Motor neuron (in vitro differentiated cells): ENCODE measurements at regions not wholly inside any gene's neighbourhood (a gene's known extent, or its start where the extent isn't known, plus 50 kb on each side); places are given as distances from the start of the nearest gene placed in this dataset.

Experiments used
- ATAC-seq, 8 experiments: fragments of 200-7000 bp; cut with Tn5 transposase; replicated peaks in 6 of 8; 2 replicates each; pipeline ENCODE4 v1.8.0; 2021; ENCODE audit warnings: mild to moderate bottlenecking in 8 of 8, moderate library complexity in 8 of 8
- H3K27ac ChIP-seq, 2 donors: fragments of 250-450 bp; sonication (Bioruptor Pico); 2 replicates each; pipeline ENCODE4 v1.9.0; 2021; ENCODE audit warnings: antibody characterized with exemption in 2 of 2, mild to moderate bottlenecking in 2 of 2, moderate library complexity in 1 of 2
- H3K4me1 ChIP-seq, 2 donors: fragments of 250-450 bp; sonication (Bioruptor Pico); replicated peaks in 1 of 2; 2 replicates each; pipeline ENCODE4 v1.6.1; 2021; ENCODE audit warnings: antibody characterized with exemption in 2 of 2, mild to moderate bottlenecking in 2 of 2, moderate library complexity in 1 of 2
- H3K4me3 ChIP-seq, 5 donors: fragments of 250-450 bp; sonication (Bioruptor Pico); 2 replicates each; pipeline ENCODE4 v1.9.0; 2021; ENCODE audit warnings: antibody characterized with exemption in 5 of 5, mild to moderate bottlenecking in 5 of 5, moderate library complexity in 4 of 5
- WGBS, 10 experiments: fragments of 450-650 bp; shearing (Covaris generic); methylation state at CpG; one replicate each; pipeline ENCODE4 v1.0.0; 2022; 5-methylcytosine and 5-hydroxymethylcytosine counted together
- in situ Hi-C, 9 experiments: fragments of 400-800 bp; cut with MboI; loops; one replicate each; pipeline ENCODE4 v1.15.0; 2021; ENCODE audit warnings: low sequenced_read_pairs in 9 of 9, low pct_unique_long_range_greater_than_20kb in 2 of 9; ENCODE audit not compliant: unreplicated experiment in 9 of 9

DNA sequence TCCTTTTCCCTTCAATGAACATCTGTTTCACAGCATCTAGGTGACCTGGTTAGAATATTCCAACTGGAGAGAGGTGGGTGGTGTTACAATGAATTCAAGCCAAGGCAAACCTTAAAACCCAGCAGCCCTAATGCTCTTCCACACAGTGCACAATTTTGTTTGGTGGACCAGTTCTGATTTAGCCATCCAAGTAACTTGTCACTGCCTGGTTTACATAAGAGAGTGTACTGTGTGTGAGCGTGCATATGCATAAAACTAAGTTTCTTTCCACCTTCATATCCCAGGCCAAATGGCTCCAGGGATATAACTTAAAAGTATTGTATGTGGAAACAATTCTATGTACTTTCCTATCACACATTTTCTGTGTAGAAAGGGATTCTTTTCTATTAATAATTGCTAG lies 200.4 kb upstream of the FAR2 start:
- Histone ChIP-seq H3K4me3 (no peak overlapping the region), H3K27ac (no peak overlapping the region), H3K4me1 (no peaks in the 10 kb centered on the region)
- 0 to 100% (median 65%) methylated on average over 1 of the region's 1 CpG for WGBS, 10 experiments
- in situ Hi-C loops: no loop called here
- ATAC-seq: peak in 3 of 8 experiments; percentile 56 to 70 (median 63)

DNA sequence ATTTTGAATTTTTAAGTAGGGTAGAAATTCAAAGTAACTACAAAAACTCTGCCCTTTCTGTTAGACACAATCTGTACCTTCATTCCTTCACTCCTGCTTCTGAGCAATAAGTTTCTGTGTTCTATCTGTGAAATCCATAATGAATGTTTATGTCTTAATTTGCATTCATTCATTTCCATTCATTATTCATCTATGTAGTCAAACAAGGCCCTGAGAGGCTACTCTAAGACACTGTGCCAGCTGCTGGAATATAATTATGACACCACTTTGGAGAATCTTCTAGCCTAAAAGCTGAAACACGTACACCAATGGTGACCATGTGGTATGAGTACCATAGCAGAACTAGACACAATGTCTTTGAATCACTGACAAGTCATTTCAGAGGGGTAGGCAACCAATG lies 199.9 kb upstream of the FAR2 start:
- no peak overlapping the region for H3K27ac ChIP-seq
- in situ Hi-C loops: no loop called here
- no peak overlapping the region for H3K4me3 ChIP-seq
- peak in 3 of 8 experiments; percentile 63 to 90 (median 75) for ATAC-seq
- no peaks in the 10 kb centered on the region for H3K4me1 ChIP-seq
- WGBS, 10 experiments: 0 to 100% (median 80%) methylated on average over 1 of the region's 1 CpG; no CpG with 5 or more reads in 3 of the 10 experiments

DNA sequence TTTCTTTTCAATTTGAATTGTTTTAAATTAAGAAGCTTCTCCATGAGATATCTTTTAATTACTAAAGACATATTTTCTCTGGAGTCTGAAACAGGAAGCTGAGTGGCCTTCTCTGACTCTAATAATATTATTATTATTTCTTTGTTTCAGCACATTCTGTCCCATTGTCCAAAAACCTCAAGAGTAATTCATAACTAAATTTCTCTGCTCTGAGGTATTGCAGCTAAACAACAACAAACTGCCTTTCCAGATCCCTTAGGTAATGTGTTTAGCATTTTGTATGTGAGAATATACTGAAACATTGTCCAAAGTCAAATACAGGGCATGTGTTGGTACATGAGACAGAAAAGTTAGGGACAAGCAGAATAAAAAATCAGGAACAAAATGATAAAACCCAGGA lies 199.0 kb upstream of the FAR2 start:
- no peak overlapping the region for H3K4me3 ChIP-seq
- in situ Hi-C loops: no loop called here
- H3K4me1 ChIP-seq: no peaks in the 10 kb centered on the region
- no peak for ATAC-seq
- H3K27ac ChIP-seq: no peak overlapping the region

DNA sequence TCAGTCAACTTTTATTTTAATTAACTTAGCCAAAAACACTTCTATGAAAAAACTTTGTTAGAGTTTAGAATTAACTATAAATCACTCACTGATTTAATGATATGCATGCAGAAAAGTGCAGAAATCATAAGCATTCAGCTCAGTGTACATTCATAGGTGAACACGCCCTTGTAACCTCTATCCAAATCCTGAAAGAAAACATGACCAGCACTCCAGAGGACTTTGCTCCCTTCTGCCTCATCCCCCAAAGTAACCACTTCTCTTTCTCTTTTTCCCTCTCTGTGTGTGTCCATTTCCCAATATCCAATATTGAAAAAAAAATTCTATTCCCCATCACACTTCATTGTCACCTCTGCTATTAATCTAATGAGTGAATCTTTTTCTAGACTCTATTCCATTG lies 197.1 kb upstream of the FAR2 start:
- Histone ChIP-seq H3K4me1 (peaks cover 4 to 5% of the 10 kb centered on the region in 2 donors), H3K27ac (no peak overlapping the region), H3K4me3 (no peak overlapping the region)
- ATAC-seq: peak in 3 of 8 experiments; percentile 54 to 62 (median 56)
- in situ Hi-C loops: no loop called here
- WGBS, 10 experiments: 0 to 100% (median 86%) methylated on average over 1 of the region's 1 CpG

DNA sequence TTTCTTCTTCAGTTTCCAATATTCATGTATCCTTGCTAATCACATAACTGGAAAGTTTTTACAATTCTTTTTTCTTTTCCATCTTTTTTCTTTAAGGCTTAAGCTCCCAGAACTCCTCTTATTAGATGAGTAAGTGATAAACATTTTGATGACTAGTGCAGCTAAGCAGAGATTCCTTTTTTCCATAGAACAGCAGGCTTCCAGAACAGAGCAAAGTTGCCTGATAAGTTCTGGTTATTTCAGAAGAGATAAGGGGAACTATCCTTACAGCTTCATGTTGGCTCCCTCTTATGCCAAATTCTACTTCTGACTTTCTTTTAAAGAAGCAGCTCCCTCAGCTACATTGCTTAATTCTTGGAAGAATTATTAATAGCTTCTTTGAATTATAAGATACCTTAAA lies 194.7 kb upstream of the FAR2 start:
- in situ Hi-C loops: no loop called here
- no peak overlapping the region for H3K27ac ChIP-seq
- ATAC-seq: no peak
- H3K4me3 ChIP-seq: no peak overlapping the region
- H3K4me1 ChIP-seq: peaks cover 4 to 5% of the 10 kb centered on the region in 2 donors

DNA sequence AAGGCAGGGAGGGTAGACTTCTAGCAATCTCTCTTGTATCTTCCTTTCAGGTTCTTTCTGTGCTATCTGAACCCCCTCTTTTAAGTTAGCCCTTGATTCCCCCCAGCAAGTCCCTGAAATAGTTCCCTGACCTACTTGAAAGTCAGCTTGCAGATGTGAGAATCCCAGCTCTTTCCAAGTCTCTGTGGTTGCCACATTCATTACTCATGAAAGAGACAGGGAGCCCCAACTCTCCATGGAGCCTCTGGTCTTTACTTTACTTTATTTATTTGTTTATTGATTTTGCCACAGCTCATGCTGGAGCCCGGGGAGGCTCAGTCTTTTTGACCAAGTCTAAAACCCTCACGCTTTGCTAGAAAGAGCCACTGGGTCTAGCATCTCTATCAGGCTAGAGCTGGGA lies 193.6 kb upstream of the FAR2 start:
- peaks cover 4 to 5% of the 10 kb centered on the region in 2 donors for H3K4me1 ChIP-seq
- in situ Hi-C loops: no loop called here
- no peak for ATAC-seq
- H3K27ac ChIP-seq: no peak overlapping the region
- 0 to 91% (median 65%) methylated on average over 1 to 2 of the region's 2 CpGs; no CpG with 5 or more reads in 5 of the 10 experiments for WGBS, 10 experiments
- no peak overlapping the region for H3K4me3 ChIP-seq

DNA sequence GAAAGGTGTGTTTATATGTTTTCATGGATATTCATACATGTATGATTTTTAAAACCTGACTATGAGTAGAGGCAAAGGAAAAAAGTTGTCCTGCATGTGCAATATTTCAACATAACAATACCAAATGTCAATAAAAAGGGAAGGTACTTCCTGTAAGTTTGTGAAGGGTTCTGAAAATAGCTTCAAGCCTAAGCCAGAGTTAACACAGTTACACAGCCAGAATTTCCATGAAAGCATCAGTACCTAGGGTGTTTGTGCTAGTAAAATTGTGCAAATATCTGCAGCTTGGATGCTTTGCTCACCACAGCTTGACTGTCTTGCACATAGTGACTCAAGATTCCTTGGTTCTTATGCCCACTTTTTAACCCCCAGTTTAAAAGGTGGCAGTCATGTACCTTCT lies 193.1 kb upstream of the FAR2 start:
- in situ Hi-C loops: no loop called here
- no peak overlapping the region for H3K4me3 ChIP-seq
- H3K27ac ChIP-seq: no peak overlapping the region
- no peak for ATAC-seq
- H3K4me1 ChIP-seq: peaks cover 4 to 5% of the 10 kb centered on the region in 2 donors

DNA sequence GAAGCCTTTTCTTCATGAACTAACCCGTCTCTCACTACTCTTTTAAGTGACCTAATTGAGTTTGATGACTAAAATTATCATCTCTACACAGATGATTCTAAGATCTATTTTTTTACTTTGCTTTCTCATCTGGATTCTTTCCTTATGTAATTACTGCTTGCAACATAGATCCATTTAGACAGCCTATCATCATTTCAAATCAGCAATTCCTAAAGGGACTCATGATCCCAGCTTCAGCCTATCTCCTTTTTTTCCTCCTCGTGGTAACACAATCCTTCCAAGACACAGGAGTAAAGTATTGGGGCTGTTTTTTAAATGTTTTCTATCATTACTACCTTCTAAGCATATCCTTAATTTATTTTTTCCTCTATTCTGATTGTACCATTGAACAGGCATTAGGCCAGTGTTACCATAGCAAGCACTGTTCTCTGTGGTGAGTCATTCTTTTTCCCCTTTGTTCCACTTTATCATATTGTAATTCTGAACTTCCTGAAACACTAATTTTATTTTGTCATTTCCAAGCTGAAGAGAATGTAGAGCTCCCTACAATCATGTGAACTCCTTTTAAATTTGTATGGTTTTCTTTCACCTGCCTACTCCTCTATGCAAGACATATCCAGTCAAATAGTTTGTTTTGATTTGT lies 190.4 kb upstream of the FAR2 start:
- peak in 3 of 8 experiments; percentile 62 to 95 (median 91) for ATAC-seq
- WGBS, 10 experiments: 0 to 86% (median 57%) methylated on average over 1 to 2 of the region's 2 CpGs; no CpG with 5 or more reads in 1 of the 10 experiments
- Histone ChIP-seq H3K4me1 (peaks cover 4 to 5% of the 10 kb centered on the region in 2 donors), H3K4me3 (no peak overlapping the region), H3K27ac (no peak overlapping the region)
- in situ Hi-C loops: no loop called here

DNA sequence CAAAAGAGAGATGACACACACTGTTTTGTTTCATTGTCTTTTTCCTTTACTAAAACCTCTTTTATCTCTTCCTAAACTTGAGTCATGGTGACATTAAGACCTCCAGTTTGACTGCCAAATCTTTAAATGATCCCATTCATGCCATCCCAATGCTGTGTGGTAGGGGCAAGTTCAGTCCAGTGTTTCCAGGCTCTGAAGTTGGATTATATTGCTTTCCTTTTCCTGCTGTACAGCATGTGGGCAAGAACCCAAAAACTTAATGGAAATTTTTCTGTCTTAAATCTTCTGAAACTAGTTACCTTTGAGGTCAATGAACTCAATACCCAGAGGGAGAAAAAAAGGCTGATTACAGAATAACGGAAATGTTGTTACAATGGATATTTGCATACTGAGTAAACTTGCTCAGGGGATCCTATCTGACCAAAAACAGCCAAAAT lies 187.1 kb upstream of the FAR2 start:
- ATAC-seq: no peak
- H3K27ac ChIP-seq: no peak overlapping the region
- 50 to 100% (median 90%) methylated on average over 1 of the region's 1 CpG; no CpG with 5 or more reads in 1 of the 10 experiments for WGBS, 10 experiments
- in situ Hi-C loops: no loop called here
- H3K4me3 ChIP-seq: no peak overlapping the region
- H3K4me1 ChIP-seq: no peaks in the 10 kb centered on the region

DNA sequence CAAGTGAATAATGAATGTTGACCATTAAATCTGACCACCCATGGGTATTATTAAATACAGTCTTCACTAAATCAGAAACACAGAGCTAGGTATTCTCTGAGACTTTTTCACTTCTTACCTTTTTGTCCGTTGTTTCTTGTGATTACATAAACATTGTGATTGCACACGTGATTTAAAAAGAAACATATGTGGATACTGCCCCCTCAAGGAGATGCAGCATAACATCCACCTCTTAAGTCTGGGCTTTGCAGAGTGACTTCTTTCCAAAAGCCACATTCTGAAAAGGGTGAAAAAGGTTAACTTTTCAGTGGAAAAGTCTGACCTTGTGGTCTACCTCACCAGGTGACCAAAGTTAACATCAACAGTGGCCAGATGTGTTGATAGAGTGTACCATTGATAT lies 185.5 kb upstream of the FAR2 start:
- 0 to 70% (median 27%) methylated on average over 1 to 2 of the region's 2 CpGs; no CpG with 5 or more reads in 2 of the 10 experiments for WGBS, 10 experiments
- Histone ChIP-seq H3K4me3 (no peak overlapping the region), H3K4me1 (no peaks in the 10 kb centered on the region), H3K27ac (no peak overlapping the region)
- in situ Hi-C loops: no loop called here
- peak in 2 of 8 experiments; percentile 19 to 20 for ATAC-seq

DNA sequence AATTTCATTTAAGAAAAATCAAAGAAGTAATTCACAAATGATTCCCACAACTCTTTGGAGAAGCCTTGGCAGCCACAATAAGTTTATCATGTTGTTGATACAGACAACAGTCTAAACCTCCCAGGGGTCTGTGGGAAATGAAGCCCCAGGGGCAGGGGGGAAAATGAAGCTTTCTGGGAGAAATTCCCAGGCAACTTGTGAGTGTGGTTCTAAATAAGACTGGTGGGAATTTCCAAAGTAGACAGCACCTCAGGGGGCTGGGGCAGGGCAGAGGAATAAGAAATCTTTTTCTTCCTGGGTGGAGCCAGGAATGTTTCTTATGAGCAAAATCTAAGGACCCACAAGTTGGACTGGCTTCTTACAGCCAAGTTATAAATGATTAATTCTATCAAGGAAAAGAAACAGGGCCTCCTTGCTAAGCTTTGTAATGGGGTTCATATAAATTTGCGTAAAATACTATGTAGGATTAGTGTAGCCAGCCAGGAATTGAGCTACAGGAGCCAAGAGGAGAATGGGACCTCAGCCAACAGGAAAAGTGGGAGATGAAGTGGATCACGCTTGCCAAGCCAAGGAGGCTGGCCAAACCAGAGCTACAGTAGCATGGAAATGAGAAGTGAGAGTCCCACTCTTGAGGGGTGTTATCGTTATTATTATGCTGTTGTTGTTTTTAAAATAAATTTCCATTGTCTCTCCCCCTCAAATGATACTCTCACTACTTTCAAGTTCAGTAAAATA lies 182.9 kb upstream of the FAR2 start:
- no peak for ATAC-seq
- WGBS, 10 experiments: 47 to 100% (median 74%) methylated on average over 1 to 3 of the region's 3 CpGs; no CpG with 5 or more reads in 4 of the 10 experiments

DNA sequence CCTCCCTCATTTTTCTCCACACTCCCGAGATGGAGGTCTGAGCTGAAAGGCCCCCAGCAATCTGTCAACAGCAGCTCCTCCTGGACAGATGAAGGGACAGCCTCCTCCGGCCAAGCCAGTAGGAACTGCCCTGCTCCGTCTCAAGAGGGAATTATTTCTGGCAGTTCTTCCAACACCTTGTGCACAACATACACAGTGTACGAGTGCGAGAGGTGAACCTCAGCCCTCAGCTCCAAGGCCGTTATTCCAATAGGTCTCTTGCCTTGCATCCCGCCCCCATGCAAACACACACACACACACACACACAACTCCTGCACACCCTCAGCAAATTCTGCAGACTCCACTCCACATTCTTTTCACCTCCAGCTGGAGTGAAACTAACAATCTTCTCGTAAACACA lies 181.7 kb upstream of the FAR2 start:
- in situ Hi-C loops: no loop called here
- ATAC-seq: no peak
- Histone ChIP-seq H3K27ac (no peak overlapping the region), H3K4me3 (no peak overlapping the region), H3K4me1 (no peaks in the 10 kb centered on the region)
- 80 to 100% (median 98%) methylated on average over 1 to 6 of the region's 8 CpGs; no CpG with 5 or more reads in 3 of the 10 experiments for WGBS, 10 experiments

More for the DNA sequence above, 182.9 kb upstream of the FAR2 start:
- Histone ChIP-seq H3K27ac (no peak overlapping the region), H3K4me3 (no peak overlapping the region), H3K4me1 (no peaks in the 10 kb centered on the region)
- in situ Hi-C loops: no loop called here

DNA sequence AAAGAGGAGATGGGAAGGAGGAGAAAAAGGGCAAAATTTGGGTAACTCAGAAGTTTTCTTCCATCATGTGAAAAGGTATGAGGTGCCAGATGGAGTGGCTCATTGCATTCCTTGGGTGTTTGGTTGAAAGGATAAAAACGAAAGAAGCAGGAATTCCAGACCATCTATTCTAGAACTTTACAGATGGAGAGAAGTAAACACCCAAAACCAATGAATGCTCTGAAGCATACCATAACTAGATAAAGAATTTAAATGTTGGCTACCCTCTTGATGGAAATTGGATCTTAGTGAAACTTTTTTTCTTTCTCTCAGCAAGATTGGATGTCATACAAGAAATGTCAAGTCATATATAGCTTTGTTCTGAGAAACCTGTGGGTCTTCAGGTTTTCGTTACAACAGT lies 175.6 kb upstream of the FAR2 start:
- in situ Hi-C loops: no loop called here
- H3K27ac ChIP-seq: no peak overlapping the region
- H3K4me1 ChIP-seq: no peaks in the 10 kb centered on the region
- ATAC-seq: no peak
- WGBS, 10 experiments: 40 to 88% (median 67%) methylated on average over 1 to 2 of the region's 2 CpGs; no CpG with 5 or more reads in 3 of the 10 experiments
- no peak overlapping the region for H3K4me3 ChIP-seq

DNA sequence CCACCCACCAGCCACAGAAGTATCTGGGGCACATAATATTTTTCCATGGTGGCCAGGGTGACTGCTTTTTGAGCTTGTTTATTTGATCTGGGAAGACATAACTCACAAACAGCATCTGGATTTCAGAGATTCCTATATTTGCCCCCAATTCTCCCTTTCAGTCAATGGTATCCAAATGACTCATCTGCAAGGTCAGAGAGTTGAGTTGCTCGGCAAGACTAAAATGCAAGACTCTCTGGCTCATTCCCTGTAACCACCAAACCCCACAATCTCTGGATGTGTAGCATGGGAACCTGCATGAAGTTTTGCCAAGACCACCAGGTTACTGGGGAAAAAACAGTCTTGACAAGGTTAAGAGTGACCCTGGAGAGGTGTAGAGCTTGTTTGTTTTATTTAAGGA lies 174.9 kb upstream of the FAR2 start:
- in situ Hi-C loops: no loop called here
- no peak for ATAC-seq
- WGBS, 10 experiments: 60 to 100% methylated on average over 1 of the region's 1 CpG; no CpG with 5 or more reads in 8 of the 10 experiments
- no peak overlapping the region for H3K4me3 ChIP-seq
- no peaks in the 10 kb centered on the region for H3K4me1 ChIP-seq
- H3K27ac ChIP-seq: no peak overlapping the region
